GM18498 (cell line): ENCODE measurements at regions not wholly inside any gene's neighbourhood (a gene's known extent, or its start where the extent isn't known, plus 50 kb on each side); places are given as distances from the start of the nearest gene placed in this dataset.
"Not testable (repeated sequence)": the region's sequence is repeated elsewhere in the genome, so short reads cannot be mapped to it uniquely, and the experiment has no call there.

Experiments
- ATAC-seq: cut with Tn5 transposase; IDR thresholded peaks from one replicate; pipeline ENCODE4 v1.9.1; 2021; ENCODE audit warnings: mild to moderate bottlenecking, moderate library complexity; ENCODE audit not compliant: unreplicated experiment

DNA sequence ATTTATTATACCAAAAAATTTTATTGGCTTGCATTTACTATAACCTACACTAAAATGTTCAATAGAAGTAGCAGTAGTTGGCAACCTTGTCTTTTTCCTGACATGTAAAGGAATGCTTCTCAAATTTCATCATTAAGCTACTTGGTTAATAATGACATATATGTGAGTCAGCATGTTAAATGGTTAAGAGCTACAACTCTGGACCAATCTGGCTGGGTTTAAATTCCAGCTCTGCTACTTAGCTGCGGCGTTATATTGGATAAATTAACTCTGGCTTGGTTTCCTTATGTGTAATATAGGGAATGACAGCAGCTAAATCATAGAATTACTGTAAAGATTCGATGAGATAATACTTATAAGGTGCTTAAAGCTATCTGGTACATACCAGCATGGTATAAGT lies 53.7 kb upstream of the OTOGL start:
- no peak for ATAC-seq

DNA sequence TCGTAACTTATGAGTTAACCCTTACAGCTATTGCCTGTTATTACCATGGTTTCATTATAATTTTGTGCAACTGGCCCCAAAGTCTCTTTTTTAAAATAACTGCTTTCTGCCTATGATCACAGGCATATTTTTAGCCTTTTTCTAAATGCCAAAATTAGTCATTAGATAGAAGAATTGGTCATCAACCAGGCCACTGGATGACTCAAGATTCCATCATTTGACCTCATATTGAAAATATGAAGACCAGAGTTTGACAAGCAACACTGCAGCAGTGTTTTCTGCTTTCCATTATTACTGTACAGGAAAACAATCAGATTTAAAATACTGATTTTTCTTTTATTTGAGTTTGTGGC lies 54.7 kb upstream of the OTOGL start:
- ATAC-seq = no peak

DNA sequence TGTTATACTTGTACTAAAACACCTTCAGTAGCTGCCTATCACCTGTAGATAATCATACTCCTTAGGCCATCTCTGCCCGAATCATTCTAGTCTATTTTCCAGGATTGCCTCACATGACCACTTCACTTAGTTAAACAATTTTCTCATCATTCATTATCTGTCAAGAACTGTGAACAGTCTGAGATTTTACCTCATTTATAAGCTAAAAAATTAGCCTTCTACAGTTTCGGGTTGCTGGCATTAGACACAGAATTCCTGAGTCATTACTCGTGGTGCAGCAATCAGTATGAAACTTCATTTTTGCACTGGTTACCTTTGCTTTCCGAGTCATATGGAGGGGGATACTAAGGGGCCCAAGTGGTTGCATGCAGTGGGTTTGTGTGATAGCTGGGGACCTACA lies 57.6 kb upstream of the OTOGL start:
- ATAC-seq = no peak

DNA sequence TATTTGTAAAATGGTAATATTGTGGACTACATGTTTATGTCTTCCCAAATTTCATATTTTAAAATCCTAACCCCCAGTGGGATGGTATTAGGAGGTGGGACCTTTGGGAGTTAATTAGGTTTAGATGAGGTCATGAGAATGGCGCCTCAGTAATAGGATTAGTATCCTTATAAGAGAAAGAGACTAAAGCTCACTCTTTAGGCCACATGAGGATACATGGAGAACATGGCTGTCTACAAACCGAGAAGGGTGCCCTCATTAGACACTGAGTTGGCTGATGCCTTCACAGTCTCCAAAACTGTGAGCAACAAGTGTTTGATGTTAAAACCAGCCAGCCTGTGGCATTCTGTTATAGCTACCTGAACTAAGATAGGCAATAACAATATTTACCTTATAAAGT lies 58.3 kb upstream of the OTOGL start:
- no peak for ATAC-seq

DNA sequence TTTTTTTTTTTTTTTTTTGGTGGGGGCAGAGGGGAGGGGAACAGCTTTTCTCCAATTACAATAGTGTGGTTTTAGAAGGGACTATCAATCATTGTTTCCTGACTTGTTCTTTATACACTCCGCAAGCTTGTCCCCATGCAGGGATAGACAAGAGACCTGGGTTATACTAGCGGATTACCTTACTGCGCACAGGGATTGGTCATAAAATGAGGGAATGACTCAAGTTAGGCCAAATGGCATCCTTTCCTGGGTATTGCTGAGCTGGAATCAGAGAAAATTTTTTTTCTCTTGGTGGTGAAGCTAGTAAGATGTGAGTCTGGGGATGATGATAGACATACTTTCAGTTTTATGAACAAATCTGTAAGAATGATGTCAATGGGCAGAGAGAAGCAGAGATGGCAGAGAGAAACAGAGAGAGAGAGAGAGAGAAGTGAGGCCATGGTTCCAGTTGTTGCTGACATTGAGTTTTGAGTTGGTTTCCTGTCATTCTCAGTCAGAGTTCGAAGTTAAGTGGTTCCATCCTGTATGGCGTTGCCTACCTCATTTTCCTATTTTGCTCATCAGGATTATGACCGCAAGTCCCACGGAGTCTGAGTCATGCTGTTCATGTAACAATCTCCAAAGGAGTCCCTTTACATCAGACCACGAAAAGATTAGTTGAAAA lies 59.1 kb upstream of the OTOGL start:
- ATAC-seq = no peak

DNA sequence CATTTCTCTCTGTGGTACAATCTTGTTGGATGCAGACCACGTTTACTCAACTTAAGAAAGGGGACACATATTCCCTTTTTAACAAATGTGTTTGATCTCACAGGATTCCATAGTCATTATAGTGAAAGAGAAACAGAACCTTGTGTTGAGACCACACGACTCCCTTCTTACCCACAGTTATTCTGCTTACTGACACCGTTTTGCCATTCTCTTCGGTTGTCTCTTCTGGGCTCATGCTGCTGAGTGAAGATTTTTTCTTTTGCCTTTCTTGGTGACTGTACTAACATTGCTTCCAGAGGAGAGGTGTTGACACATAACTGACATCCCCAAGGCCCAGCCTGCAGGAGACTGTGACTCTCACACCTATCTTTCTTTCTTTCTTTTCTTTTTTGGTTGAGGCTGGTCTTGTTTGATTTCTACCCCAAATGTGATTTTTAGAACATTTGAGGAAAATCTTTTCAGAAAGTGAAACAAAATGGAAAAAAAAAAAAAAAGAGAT lies 61.2 kb upstream of the OTOGL start:
- ATAC-seq = no peak

DNA sequence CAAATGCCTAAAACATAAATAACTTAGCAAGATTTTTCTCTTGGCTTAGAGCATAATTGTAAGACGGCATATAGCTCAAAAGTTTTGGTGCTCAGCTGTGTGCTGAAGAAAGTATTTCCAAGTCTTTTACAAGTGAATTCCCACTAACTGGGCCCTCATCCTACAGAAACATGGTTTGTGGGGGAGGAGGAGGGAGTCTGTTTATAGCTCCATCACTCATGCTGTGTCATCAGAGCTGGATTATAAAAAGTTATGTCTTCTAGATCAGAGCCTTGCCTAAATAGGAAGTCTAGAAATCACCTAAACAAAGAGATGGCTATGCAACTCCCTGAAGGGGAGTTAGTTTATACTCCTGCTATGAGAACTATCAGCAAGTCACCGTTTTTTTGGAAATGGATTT lies 65.9 kb upstream of the OTOGL start:
- ATAC-seq = no peak

DNA sequence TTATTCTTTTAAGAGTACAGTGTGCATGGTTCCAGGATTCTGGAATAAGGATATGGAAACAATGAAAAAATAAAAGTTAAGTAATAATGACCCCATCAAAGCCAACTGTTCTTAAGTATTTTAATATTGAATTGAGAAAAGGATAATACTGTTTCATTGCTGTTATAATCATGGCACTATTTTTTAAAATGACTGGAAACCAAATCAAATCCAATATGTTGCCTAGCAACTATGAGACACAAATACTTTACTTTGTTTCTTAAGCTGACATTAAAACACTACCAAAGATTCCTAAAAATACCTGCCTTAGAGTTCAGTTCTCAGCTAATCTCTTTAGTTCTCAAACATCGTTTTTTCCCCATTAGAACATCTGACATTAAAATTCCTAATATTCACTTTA lies 66.4 kb upstream of the OTOGL start:
- no peak for ATAC-seq

DNA sequence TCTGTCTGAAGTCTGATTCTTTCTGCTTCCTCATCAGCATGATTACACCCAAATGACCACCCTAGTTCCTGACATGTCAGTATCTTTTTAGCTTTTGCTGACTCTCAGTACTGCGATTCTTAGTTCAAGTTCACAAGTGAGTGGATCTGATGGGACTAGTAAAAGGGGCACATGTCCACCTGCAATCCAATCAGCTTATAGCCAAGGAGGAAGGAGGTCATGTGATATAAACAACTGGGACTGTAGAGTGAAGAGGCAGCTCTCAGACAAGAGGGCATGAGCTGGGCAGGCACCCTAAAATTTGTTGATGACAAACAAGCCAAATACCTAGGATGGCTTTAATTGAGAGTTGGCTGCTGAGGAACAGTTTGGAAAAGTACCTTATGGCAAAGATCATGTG lies 68.1 kb upstream of the OTOGL start:
- ATAC-seq = no peak

DNA sequence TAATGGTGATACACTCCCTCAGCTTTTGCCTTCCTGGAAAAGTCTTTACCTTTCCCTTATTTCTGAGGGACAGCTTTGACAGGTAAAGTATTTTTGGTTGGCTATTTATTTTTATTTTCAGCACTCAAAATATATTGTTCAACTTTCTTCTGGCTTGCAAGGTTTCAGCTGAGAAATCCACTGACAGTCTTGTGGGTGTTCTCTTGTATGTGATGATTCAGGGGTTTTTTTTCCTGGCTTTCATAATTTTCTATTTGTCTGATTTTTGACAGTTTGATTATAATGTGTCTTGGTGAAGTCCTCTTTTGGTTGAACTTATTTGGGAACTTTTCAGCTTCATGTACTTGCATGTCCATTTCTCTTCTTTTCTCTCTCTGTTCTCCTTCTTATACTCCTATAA lies 73.7 kb upstream of the OTOGL start:
- no peak for ATAC-seq

DNA sequence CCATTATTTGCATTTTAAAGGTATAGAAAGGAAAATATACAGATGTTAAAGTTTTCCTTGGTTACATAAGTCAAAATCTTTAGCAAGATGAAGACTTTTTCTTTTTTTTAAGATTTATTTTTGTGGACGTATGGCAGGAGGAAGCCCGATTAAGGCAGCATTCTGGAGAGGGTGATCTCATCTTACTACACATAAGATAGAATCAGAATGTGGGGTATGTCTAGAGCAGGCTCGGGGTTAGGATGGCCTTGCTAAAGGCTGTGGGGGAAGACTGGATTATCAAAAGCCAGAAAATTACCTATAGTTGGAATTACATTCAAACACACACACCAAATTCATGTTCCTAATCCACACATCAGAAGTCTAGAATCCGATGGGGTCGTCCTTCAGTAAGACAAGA lies 79.6 kb upstream of the OTOGL start:
- no peak for ATAC-seq

DNA sequence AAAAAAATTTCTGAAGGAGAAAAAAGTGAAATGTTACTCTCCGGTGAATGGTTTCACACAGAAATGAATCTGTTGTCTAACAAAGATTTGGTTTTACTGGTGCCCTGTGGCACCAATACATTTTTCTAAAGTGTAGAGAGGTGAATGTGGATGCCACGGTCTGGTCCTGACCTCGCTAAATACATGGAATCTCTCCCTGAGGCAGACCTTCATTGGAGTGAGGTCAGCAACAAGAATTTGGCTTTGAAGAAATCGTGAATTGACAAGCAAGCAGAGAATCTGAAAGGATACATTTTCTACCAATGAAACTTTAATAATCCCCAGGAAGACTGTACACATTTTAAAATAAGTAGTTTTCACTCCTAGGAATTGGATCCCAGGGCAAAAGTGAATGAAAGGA lies 81.2 kb upstream of the OTOGL start:
- no peak for ATAC-seq

DNA sequence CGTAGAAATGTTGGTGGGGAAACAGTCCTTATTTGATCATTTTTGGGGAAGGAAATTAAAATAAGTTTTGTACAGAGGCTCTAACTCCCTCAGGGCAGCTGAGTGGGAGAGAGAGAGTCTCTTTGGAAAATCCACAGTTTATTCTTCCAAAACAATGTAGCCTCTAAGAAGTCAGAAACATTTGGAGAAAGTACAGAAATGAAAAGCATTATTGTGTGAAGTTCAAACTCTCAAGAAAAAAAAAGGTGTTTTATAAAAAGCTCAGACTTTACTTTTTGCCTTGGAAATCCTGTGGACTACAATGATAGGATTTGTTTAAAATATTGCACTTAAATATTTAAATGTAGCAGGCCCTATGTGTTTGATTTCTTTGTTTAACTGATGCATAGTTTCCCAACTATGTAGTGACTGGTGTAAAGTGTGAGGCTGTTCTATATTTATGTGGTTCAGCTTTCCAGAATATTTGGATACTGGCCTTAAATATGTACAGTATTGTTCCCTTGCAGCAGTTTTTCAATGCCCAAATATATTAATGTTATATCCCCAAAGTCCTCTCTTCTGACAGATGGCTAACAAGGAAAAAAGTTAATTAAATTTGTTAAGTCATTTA lies 82.0 kb upstream of the OTOGL start:
- no peak for ATAC-seq

DNA sequence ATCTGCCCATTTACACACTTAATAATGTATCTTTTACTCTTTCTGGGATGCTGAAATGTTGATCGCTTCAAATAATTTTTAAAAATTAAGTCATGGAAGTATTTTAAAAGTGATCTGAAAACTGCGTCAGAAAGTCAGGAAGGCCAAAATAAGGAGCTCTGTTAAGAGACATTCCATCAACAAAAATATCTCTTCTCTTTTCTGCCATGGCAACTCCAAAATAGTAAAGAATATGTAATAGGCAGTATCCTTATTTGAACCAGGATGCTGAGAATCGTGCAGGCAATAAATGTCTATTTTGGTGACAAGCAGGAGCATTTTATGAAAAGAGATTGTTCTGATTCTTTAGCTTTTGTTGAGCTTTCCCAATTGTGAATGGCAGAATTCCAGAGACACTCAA lies 81.8 kb upstream of the PPP1R12A start:
- ATAC-seq = no peak

DNA sequence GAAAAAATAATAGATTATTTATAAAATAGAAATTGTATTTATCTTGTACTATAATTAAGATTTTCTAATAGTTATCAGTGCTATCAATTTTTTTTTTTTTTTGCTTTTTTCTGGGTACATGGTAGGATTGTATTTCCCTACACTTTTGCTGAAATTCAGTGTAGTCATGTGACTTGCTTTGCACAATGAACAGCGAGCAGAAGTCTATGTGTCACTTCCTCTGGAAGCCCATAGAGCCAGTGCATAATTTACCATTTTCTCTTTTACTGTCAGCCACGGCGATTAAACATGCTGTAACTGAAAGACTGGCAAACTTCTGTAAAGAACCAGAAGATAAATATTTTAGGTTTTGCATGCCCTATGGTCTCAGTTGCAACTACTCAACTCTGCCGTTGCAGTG lies 80.8 kb upstream of the PPP1R12A start:
- ATAC-seq = no peak

DNA sequence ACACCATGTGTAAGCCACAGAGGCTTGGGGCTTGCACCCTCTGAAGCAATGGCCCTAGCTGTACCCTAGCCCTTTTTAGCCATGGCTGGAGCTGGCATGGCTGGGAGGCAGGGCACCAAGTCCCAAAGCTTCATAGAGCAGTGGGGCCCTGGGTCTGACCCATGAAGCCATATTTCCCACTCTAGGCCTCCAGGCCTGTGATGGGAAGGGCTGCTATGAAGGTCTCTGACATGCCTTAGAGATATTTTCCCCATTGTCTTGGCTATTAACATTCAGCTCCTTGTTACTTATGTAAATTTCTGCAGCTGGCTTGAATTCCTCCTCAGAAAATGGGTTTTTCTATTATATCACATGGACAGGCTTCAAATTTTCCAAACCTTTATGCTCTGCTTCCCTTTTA lies 68.8 kb upstream of the PPP1R12A start:
- ATAC-seq = not testable (repeated sequence)

DNA sequence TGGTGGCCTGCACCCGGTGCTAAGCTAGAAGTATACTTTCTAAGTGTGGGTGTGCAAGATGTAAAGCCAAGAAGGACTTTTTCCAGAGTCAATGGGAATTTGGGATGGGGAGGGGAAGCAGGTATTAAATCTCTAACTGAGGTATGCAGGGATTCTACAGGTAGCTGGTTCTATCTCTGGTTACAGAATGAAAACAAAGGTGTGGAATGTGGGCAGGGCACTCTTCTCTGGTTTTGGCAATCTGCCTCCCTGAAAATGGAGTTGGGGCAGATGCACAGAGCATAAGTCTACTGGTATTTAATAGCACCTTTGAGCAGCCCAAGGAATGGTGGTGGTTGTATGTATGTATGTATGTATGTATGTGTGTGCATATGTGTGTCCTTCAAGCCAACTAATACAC lies 66.7 kb upstream of the PPP1R12A start:
- ATAC-seq = no peak

DNA sequence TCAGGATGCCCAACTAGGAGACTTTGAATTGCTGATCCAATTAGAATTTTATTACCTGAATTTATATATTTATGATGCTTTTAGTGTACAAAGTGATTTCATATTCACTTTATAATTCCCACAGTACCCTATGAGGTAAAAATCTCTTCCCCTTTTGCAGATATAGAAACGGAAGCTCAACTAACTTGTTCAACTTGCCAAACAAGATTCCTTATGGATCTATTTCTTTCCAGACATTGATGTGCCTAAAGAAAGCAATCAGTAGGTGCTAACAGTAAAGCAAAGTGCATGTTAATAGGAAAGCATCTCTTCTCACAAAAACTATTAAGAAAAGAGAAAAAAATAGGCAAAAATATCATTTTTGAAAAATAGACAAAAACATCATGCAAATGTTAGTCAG lies 65.9 kb upstream of the PPP1R12A start:
- no peak for ATAC-seq

DNA sequence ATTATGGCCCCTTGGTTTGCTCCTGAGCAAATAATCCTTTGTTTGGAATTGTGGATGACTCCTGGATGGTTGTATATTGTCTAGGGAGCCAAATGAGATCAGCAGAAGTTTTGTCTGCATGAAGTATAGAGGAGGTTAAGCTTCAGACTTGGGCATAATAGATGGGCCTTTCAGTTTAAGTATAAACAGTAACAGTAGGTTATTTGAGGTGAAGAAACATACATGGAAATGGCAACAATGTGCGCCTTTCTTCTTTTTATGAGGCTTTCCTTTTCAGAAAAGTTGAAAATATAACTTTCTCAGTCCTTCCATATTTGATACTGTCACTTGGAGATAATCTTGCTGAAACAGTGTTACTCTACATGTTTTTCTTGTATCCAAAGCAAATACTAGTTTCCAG lies 63.7 kb upstream of the PPP1R12A start:
- ATAC-seq = no peak

DNA sequence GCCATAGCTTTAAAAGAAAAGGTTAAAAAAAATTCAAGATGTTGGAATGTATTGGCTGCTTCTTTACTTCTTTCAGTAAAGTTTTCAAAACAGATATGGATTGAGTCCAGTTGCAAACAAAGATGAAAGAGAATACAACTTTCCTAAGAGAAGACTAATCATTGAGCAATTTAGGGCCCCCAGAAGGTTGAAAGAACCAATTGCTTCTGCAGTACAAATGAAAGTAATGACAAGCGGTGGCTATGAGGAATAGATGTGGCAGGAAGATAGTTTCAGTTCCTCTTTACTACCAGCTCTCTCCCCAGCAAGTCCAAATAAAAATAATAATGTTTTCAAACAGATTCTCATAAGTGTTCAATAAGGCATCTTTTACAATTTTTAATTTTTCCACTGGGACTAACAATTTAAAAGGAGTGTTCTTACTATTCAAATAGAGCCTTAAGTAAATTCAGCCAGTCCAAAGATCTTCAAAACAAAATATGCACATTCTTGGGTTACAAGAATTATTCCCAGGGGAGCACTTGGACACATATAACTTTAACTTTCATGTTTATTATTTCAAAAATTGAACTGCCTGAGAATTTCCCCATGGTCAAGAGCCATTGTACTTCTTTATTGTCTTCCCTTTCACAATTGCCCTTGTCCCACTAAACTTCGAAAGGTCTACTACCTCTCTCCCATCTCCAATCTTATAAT lies 62.3 kb upstream of the PPP1R12A start:
- ATAC-seq = peak; percentile 100

DNA sequence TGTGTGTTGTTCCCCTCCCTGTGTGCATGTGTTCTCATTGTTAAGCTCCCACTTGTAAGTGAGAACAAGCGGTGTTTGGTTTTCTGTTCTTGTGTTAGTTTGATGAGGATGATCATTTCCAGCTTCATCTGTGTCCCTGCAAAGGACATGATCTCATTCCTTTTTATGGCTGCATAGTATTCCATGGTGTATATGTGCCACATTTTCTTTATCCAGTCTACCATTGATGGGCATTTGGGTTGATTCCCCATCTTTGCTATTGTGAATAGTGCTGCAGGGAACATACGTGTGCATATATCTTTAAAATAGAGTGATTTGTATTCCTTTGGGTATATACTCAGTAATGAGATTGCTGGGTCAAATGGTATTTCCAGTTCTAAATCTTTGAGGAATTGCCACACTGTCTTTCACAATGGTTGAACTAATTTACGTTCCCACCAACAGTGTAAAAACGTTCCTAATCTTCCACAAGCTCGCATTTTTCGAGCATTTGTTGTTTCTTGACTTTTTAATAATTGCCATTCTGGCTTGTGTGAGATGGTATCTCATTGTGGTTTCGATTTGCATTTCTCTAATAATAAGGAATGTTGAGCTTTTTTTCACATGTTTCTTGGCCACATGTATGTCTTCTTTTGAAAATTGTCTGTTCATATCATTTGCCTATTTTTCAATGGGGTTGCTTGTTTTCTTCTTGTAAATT lies 60.6 kb upstream of the PPP1R12A start:
- not testable (repeated sequence) for ATAC-seq
